ENCODE measurements at regions not wholly inside any gene's neighbourhood (a gene's known extent, or its start where the extent isn't known, plus 50 kb on each side); places are given as distances from the start of the nearest gene placed in this dataset.
"Not testable (repeated sequence)": the region's sequence is repeated elsewhere in the genome, so short reads cannot be mapped to it uniquely, and the experiment has no call there.

GRCh38 chrX:113389846-113390245 lies 549.2 kb upstream of the AMOT start:
- Histone ChIP-seq H3K4me1 (ENCODE audit: control insufficient read depth, insufficient read depth, low read length, poor library complexity, severe bottlenecking) (no peaks in the 10 kb centered on the region), H3K36me3 (ENCODE audit: control insufficient read depth, insufficient read depth, low read length) (no peaks in the 10 kb centered on the region), H3K9me3 (ENCODE audit: control insufficient read depth, low read length) (no peaks in the 10 kb centered on the region), H3K4me3 (ENCODE audit: extremely low read depth, insufficient read depth, low read length, poor library complexity, severe bottlenecking) (no peak overlapping the region), H3K27ac (ENCODE audit: low read depth, low read length, severe bottlenecking) (no peak overlapping the region)
- WGBS, 2 experiments (ENCODE audit: insufficient coverage in 2 of 2) = no CpG with 5 or more reads among the region's 2 CpGs

GRCh38 chrX:113384628-113385027 lies 544.0 kb upstream of the AMOT start:
- Histone ChIP-seq H3K27ac (ENCODE audit: low read depth, low read length, severe bottlenecking) (no peak overlapping the region), H3K4me1 (ENCODE audit: control insufficient read depth, insufficient read depth, low read length, poor library complexity, severe bottlenecking) (no peaks in the 10 kb centered on the region), H3K9me3 (ENCODE audit: control insufficient read depth, low read length) (no peaks in the 10 kb centered on the region), H3K4me3 (ENCODE audit: extremely low read depth, insufficient read depth, low read length, poor library complexity, severe bottlenecking) (no peak overlapping the region), H3K36me3 (ENCODE audit: control insufficient read depth, insufficient read depth, low read length) (no peaks in the 10 kb centered on the region)
- WGBS, 2 experiments (ENCODE audit: insufficient coverage in 2 of 2) = 75 to 80% methylated on average over 1 to 3 of the region's 3 CpGs

- H3K36me3 ChIP-seq (ENCODE audit: control insufficient read depth, insufficient read depth, low read length) = not testable (repeated sequence)
- 100% methylated on average over 1 of the region's 3 CpGs; no CpG with 5 or more reads in 1 of the 2 experiments for WGBS, 2 experiments (ENCODE audit: insufficient coverage in 2 of 2)
Measured at GRCh38 chrX:113373421-113373820, 532.8 kb upstream of the AMOT start.

GRCh38 chrX:113370006-113370405 lies 529.4 kb upstream of the AMOT start:
- Histone ChIP-seq H3K4me1 (ENCODE audit: control insufficient read depth, insufficient read depth, low read length, poor library complexity, severe bottlenecking) (no peaks in the 10 kb centered on the region), H3K9me3 (ENCODE audit: control insufficient read depth, low read length) (no peaks in the 10 kb centered on the region), H3K4me3 (ENCODE audit: extremely low read depth, insufficient read depth, low read length, poor library complexity, severe bottlenecking) (no peak overlapping the region), H3K36me3 (ENCODE audit: control insufficient read depth, insufficient read depth, low read length) (no peaks in the 10 kb centered on the region), H3K27ac (ENCODE audit: low read depth, low read length, severe bottlenecking) (no peak overlapping the region)
- WGBS, 2 experiments (ENCODE audit: insufficient coverage in 2 of 2) = 82 to 100% methylated on average over 3 to 5 of the region's 7 CpGs

More at GRCh38 chrX:113373421-113373820, 532.8 kb upstream of the AMOT start:
- H3K9me3 ChIP-seq (ENCODE audit: control insufficient read depth, low read length); H3K4me3 ChIP-seq (ENCODE audit: extremely low read depth, insufficient read depth, low read length, poor library complexity, severe bottlenecking); H3K4me1 ChIP-seq (ENCODE audit: control insufficient read depth, insufficient read depth, low read length, poor library complexity, severe bottlenecking); H3K27ac ChIP-seq (ENCODE audit: low read depth, low read length, severe bottlenecking): not testable (repeated sequence)

GRCh38 chrX:113369056-113369455 lies 528.4 kb upstream of the AMOT start:
- H3K4me3 ChIP-seq (ENCODE audit: extremely low read depth, insufficient read depth, low read length, poor library complexity, severe bottlenecking) = no peak overlapping the region
- no peaks in the 10 kb centered on the region for H3K4me1 ChIP-seq (ENCODE audit: control insufficient read depth, insufficient read depth, low read length, poor library complexity, severe bottlenecking)
- 68 to 92% methylated on average over 2 of the region's 3 CpGs for WGBS, 2 experiments (ENCODE audit: insufficient coverage in 2 of 2)
- H3K27ac ChIP-seq (ENCODE audit: low read depth, low read length, severe bottlenecking) = no peak overlapping the region
- H3K36me3 ChIP-seq (ENCODE audit: control insufficient read depth, insufficient read depth, low read length) = no peaks in the 10 kb centered on the region
- H3K9me3 ChIP-seq (ENCODE audit: control insufficient read depth, low read length) = no peaks in the 10 kb centered on the region

GRCh38 chrX:113353134-113353533 lies 512.5 kb upstream of the AMOT start:
- WGBS, 2 experiments (ENCODE audit: insufficient coverage in 2 of 2) = 89 to 92% methylated on average over 6 of the region's 9 CpGs
- H3K36me3 ChIP-seq (ENCODE audit: control insufficient read depth, insufficient read depth, low read length) = no peaks in the 10 kb centered on the region
- H3K27ac ChIP-seq (ENCODE audit: low read depth, low read length, severe bottlenecking) = no peak overlapping the region
- no peak overlapping the region for H3K4me3 ChIP-seq (ENCODE audit: extremely low read depth, insufficient read depth, low read length, poor library complexity, severe bottlenecking)
- H3K9me3 ChIP-seq (ENCODE audit: control insufficient read depth, low read length) = no peaks in the 10 kb centered on the region
- H3K4me1 ChIP-seq (ENCODE audit: control insufficient read depth, insufficient read depth, low read length, poor library complexity, severe bottlenecking) = no peaks in the 10 kb centered on the region

GRCh38 chrX:113330416-113330815 lies 489.8 kb upstream of the AMOT start:
- Histone ChIP-seq H3K9me3 (ENCODE audit: control insufficient read depth, low read length) (no peaks in the 10 kb centered on the region), H3K27ac (ENCODE audit: low read depth, low read length, severe bottlenecking) (no peak overlapping the region), H3K4me3 (ENCODE audit: extremely low read depth, insufficient read depth, low read length, poor library complexity, severe bottlenecking) (no peak overlapping the region), H3K4me1 (ENCODE audit: control insufficient read depth, insufficient read depth, low read length, poor library complexity, severe bottlenecking) (no peaks in the 10 kb centered on the region), H3K36me3 (ENCODE audit: control insufficient read depth, insufficient read depth, low read length) (no peaks in the 10 kb centered on the region)

GRCh38 chrX:113315927-113316326 lies 475.3 kb upstream of the AMOT start:
- Histone ChIP-seq H3K4me1 (ENCODE audit: control insufficient read depth, insufficient read depth, low read length, poor library complexity, severe bottlenecking) (no peaks in the 10 kb centered on the region), H3K4me3 (ENCODE audit: extremely low read depth, insufficient read depth, low read length, poor library complexity, severe bottlenecking) (no peak overlapping the region), H3K27ac (ENCODE audit: low read depth, low read length, severe bottlenecking) (no peak overlapping the region), H3K9me3 (ENCODE audit: control insufficient read depth, low read length) (no peaks in the 10 kb centered on the region), H3K36me3 (ENCODE audit: control insufficient read depth, insufficient read depth, low read length) (no peaks in the 10 kb centered on the region)
- WGBS, 2 experiments (ENCODE audit: insufficient coverage in 2 of 2) = no CpG with 5 or more reads among the region's 2 CpGs

- H3K4me3 ChIP-seq (ENCODE audit: extremely low read depth, insufficient read depth, low read length, poor library complexity, severe bottlenecking) = no peak overlapping the region
- no peaks in the 10 kb centered on the region for H3K9me3 ChIP-seq (ENCODE audit: control insufficient read depth, low read length)
- H3K36me3 ChIP-seq (ENCODE audit: control insufficient read depth, insufficient read depth, low read length) = no peaks in the 10 kb centered on the region
- H3K27ac ChIP-seq (ENCODE audit: low read depth, low read length, severe bottlenecking) = no peak overlapping the region
- no CpG with 5 or more reads among the region's 1 CpG for WGBS, 2 experiments (ENCODE audit: insufficient coverage in 2 of 2)
- H3K4me1 ChIP-seq (ENCODE audit: control insufficient read depth, insufficient read depth, low read length, poor library complexity, severe bottlenecking) = no peaks in the 10 kb centered on the region
Measured at GRCh38 chrX:113305496-113305895, 464.9 kb upstream of the AMOT start.

- Histone ChIP-seq H3K9me3 (ENCODE audit: control insufficient read depth, low read length) (no peaks in the 10 kb centered on the region), H3K4me1 (ENCODE audit: control insufficient read depth, insufficient read depth, low read length, poor library complexity, severe bottlenecking) (no peaks in the 10 kb centered on the region)
- WGBS, 2 experiments (ENCODE audit: insufficient coverage in 2 of 2) = 60 to 100% methylated on average over 1 of the region's 3 CpGs
Measured at GRCh38 chrX:113300580-113300979, 459.9 kb upstream of the AMOT start.

GRCh38 chrX:113297437-113297836 lies 456.8 kb upstream of the AMOT start:
- no peaks in the 10 kb centered on the region for H3K36me3 ChIP-seq (ENCODE audit: control insufficient read depth, insufficient read depth, low read length)
- H3K27ac ChIP-seq (ENCODE audit: low read depth, low read length, severe bottlenecking) = no peak overlapping the region
- no peaks in the 10 kb centered on the region for H3K9me3 ChIP-seq (ENCODE audit: control insufficient read depth, low read length)
- H3K4me1 ChIP-seq (ENCODE audit: control insufficient read depth, insufficient read depth, low read length, poor library complexity, severe bottlenecking) = no peaks in the 10 kb centered on the region
- H3K4me3 ChIP-seq (ENCODE audit: extremely low read depth, insufficient read depth, low read length, poor library complexity, severe bottlenecking) = no peak overlapping the region

More at GRCh38 chrX:113300580-113300979, 459.9 kb upstream of the AMOT start:
- H3K36me3 ChIP-seq (ENCODE audit: control insufficient read depth, insufficient read depth, low read length) = no peaks in the 10 kb centered on the region
- H3K4me3 ChIP-seq (ENCODE audit: extremely low read depth, insufficient read depth, low read length, poor library complexity, severe bottlenecking) = no peak overlapping the region
- H3K27ac ChIP-seq (ENCODE audit: low read depth, low read length, severe bottlenecking) = no peak overlapping the region

- H3K4me1 ChIP-seq (ENCODE audit: control insufficient read depth, insufficient read depth, low read length, poor library complexity, severe bottlenecking) = no peaks in the 10 kb centered on the region
- H3K36me3 ChIP-seq (ENCODE audit: control insufficient read depth, insufficient read depth, low read length) = no peaks in the 10 kb centered on the region
- no CpG with 5 or more reads among the region's 1 CpG for WGBS, 2 experiments (ENCODE audit: insufficient coverage in 2 of 2)
- H3K9me3 ChIP-seq (ENCODE audit: control insufficient read depth, low read length) = no peaks in the 10 kb centered on the region
- no peak overlapping the region for H3K4me3 ChIP-seq (ENCODE audit: extremely low read depth, insufficient read depth, low read length, poor library complexity, severe bottlenecking)
- no peak overlapping the region for H3K27ac ChIP-seq (ENCODE audit: low read depth, low read length, severe bottlenecking)
Measured at GRCh38 chrX:113289503-113289902, 448.9 kb upstream of the AMOT start.
